GM12878 (cell line): ENCODE measurements at regions not wholly inside any gene's neighbourhood (a gene's known extent, or its start where the extent isn't known, plus 50 kb on each side); places are given as distances from the start of the nearest gene placed in this dataset.

Source experiments
- ATAC-seq: fragments of 200-7000 bp; cut with Tn5 transposase; 3 replicates; pipeline ENCODE4 v1.9.1; 2020; ENCODE audit warnings: mild to moderate bottlenecking, moderate library complexity
- BruUV-seq: library from RNA; stranded (reverse); fragments of 400-500 nt; replicated peaks from 2 replicates; lab custom pipeline; 2021; lab: Mats Ljungman, UMichigan
- CTCF ChIA-PET: fragments of 300-600 bp; sonication (Branson Sonifier 250); formaldehyde crosslinking; extraction: SDS; loops from one replicate; lab custom pipeline; 2021; ENCODE audit warnings: inconsistent platforms; lab: Yijun Ruan, JAX
- POLR2A ChIA-PET: fragments of 350-600 bp; formaldehyde crosslinking; extraction: SDS; loops from one replicate; lab custom pipeline; 2021; ENCODE audit warnings: inconsistent platforms; lab: Charles Lee
- RAD21 ChIA-PET: fragments of 300-600 bp; sonication (Branson Sonifier 250); formaldehyde crosslinking; loops from one replicate; lab custom pipeline; 2023; ENCODE audit warnings: antibody characterized with exemption; ENCODE audit not compliant: unreplicated experiment; lab: Charles Lee
- SMC1A ChIA-PET: fragments of 300-600 bp; sonication (Branson Sonifier 250); formaldehyde crosslinking; loops from one replicate; lab custom pipeline; 2023; ENCODE audit not compliant: unreplicated experiment, uncharacterized antibody; lab: Charles Lee
- DNase-seq: peaks from one replicate; pipeline ENCODE4 v3.0.0-alpha.2; 2011; ENCODE audit warnings: low read depth, low spot score
- FAIRE-seq: peaks from 3 replicates; lab custom pipeline; 2011; peaks lifted over from hg19 to GRCh38; lab: Jason Lieb, UNC
- H2AFZ ChIP-seq: 2 replicates; pipeline ENCODE4 v1.6.0; 2011; ENCODE audit warnings: low read depth, low read length, control low read depth; ENCODE audit not compliant: control insufficient read depth
- H3K27ac ChIP-seq: 2 replicates; pipeline ENCODE4 v1.5.1; 2011; ENCODE audit warnings: control low read depth; ENCODE audit not compliant: control insufficient read depth, insufficient read depth
- H3K27me3 ChIP-seq, 2 experiments: replicated peaks in 1 of 2; 2 replicates each; pipeline versions ENCODE4 v1.6.0 to v1.6.1; 2011; ENCODE audit warnings: low read length in 1 of 2; ENCODE audit not compliant: control insufficient read depth in 2 of 2, insufficient read depth in 2 of 2
- H3K36me3 ChIP-seq, 2 experiments: 2 replicates each; pipeline ENCODE4 v1.5.1; 2011; ENCODE audit warnings: low read length in 1 of 2; ENCODE audit not compliant: control insufficient read depth in 2 of 2, insufficient read depth in 2 of 2
- H3K4me1 ChIP-seq: 2 replicates; pipeline ENCODE4 v1.6.1; 2011; ENCODE audit warnings: mild to moderate bottlenecking, low read length, moderate library complexity, mixed read lengths; ENCODE audit not compliant: control insufficient read depth, insufficient read depth
- H3K4me2 ChIP-seq: 2 replicates; pipeline ENCODE4 v1.6.0; 2011; ENCODE audit warnings: control low read depth; ENCODE audit not compliant: control insufficient read depth, insufficient read depth
- H3K4me3 ChIP-seq: fragments of 200-600 bp; sonication (generic); 2 replicates; pipeline ENCODE4 v1.5.1; 2016
- H3K79me2 ChIP-seq: 2 replicates; pipeline ENCODE4 v1.6.0; 2011; ENCODE audit warnings: low read length; ENCODE audit not compliant: control insufficient read depth, insufficient read depth
- H3K9ac ChIP-seq: 2 replicates; pipeline ENCODE4 v1.8.0; 2011; ENCODE audit warnings: low read length, control low read depth, mixed read lengths; ENCODE audit not compliant: control insufficient read depth, insufficient read depth
- H3K9me3 ChIP-seq: replicated peaks from 3 replicates; pipeline ENCODE4 v1.5.1; 2011; ENCODE audit warnings: mild to moderate bottlenecking, low read length; ENCODE audit not compliant: control insufficient read depth, insufficient read depth
- H4K20me1 ChIP-seq: 2 replicates; pipeline ENCODE4 v1.6.0; 2011; ENCODE audit not compliant: control insufficient read depth, insufficient read depth
- BCL11A ChIP-seq: IDR thresholded peaks from 2 replicates; pipeline ENCODE4 v1.6.1; 2011; ENCODE audit warnings: low read depth, low read length
- CBX3 ChIP-seq: fragments of 200-600 bp; sonication (generic); IDR thresholded peaks from 2 replicates; pipeline ENCODE4 v1.6.1; 2016; ENCODE audit warnings: low read depth, borderline replicate concordance
- CBX5 ChIP-seq: sonication (generic); IDR thresholded peaks from 2 replicates; pipeline ENCODE4 v1.6.1; 2016; ENCODE audit warnings: low read depth, moderate library complexity, mild to moderate bottlenecking, inconsistent platforms
- HDAC2 ChIP-seq: fragments of 200-600 bp; sonication (generic); IDR thresholded peaks from 2 replicates; pipeline ENCODE4 v1.6.1; 2017
- JUNB ChIP-seq: IDR thresholded peaks from 2 replicates; pipeline ENCODE4 v1.6.1; 2016; ENCODE audit warnings: antibody characterized with exemption, mild to moderate bottlenecking
- MEF2B ChIP-seq: fragments of 450-650 bp; IDR thresholded peaks from 2 replicates; pipeline ENCODE4 v1.6.1; 2018; ENCODE audit warnings: mild to moderate bottlenecking, moderate library complexity; ENCODE audit not compliant: partially characterized antibody, poor library complexity, severe bottlenecking
- RBBP5 ChIP-seq: fragments of 200-600 bp; sonication (generic); conservative IDR thresholded peaks from 2 replicates; pipeline ENCODE4 v1.6.1; 2016
- RCOR1 ChIP-seq: conservative IDR thresholded peaks from 2 replicates; pipeline ENCODE4 v1.6.1; 2012; ENCODE audit warnings: low read depth, low read length, improper control_type of control experiment
- SMC3 ChIP-seq: IDR thresholded peaks from 2 replicates; pipeline ENCODE4 v1.6.1; 2011; ENCODE audit warnings: low read length, improper control_type of control experiment, borderline replicate concordance
- YBX1 ChIP-seq: fragments of 450-650 bp; IDR thresholded peaks from 2 replicates; pipeline ENCODE4 v1.6.1; 2016; ENCODE audit warnings: antibody characterized with exemption
- ZNF24 ChIP-seq: fragments of 450-650 bp; IDR thresholded peaks from 2 replicates; pipeline ENCODE4 v1.6.1; 2017; ENCODE audit warnings: antibody characterized with exemption, mild to moderate bottlenecking
- ZNF622 ChIP-seq: fragments of 450-650 bp; IDR thresholded peaks from 2 replicates; pipeline ENCODE4 v1.6.1; 2017; ENCODE audit warnings: mild to moderate bottlenecking, inconsistent platforms
- WGBS: methylation state at CpG from one replicate; pipeline ENCODE4 v1.1.6; 2016; ENCODE audit warnings: low lambda C conversion rate; ENCODE audit not compliant: insufficient replicate concordance, insufficient coverage; ENCODE audit errors: missing lambda C conversion rate; 5-methylcytosine and 5-hydroxymethylcytosine counted together
- in situ Hi-C: fragments of 300-500 bp; cut with MboI; formaldehyde crosslinking; loops from 9 replicates; pipeline ENCODE4 v1.14.3; 2018; ENCODE audit warnings: mixed read lengths
- intact Hi-C: fragments of 100-400 bp; cut with micrococcal nuclease; formaldehyde crosslinking; loops from one replicate; pipeline ENCODE4 v1.14.2; 2022; ENCODE audit not compliant: unreplicated experiment
- TF ChIP-seq, protein P1 (sequence below): fragments of 150-350 bp; IDR thresholded peaks from 2 replicates; pipeline ENCODE4 v1.6.1; 2016; ENCODE audit warnings: low read depth, low read length
- TF ChIP-seq, protein P2 (sequence below): fragments of 450-650 bp; IDR thresholded peaks from 2 replicates; pipeline ENCODE4 v1.6.1; 2018; ENCODE audit warnings: mild to moderate bottlenecking, low read depth, moderate library complexity; ENCODE audit not compliant: partially characterized antibody
- TF ChIP-seq, protein P3 (sequence below): fragments of 450-650 bp; IDR thresholded peaks from 2 replicates; pipeline ENCODE4 v1.6.1; 2017; ENCODE audit warnings: mild to moderate bottlenecking
- TF ChIP-seq, protein P4 (sequence below): IDR thresholded peaks from 2 replicates; pipeline ENCODE4 v1.6.1; 2011; ENCODE audit warnings: mild to moderate bottlenecking, low read depth, low read length, moderate library complexity; ENCODE audit not compliant: insufficient replicate concordance

DNA sequence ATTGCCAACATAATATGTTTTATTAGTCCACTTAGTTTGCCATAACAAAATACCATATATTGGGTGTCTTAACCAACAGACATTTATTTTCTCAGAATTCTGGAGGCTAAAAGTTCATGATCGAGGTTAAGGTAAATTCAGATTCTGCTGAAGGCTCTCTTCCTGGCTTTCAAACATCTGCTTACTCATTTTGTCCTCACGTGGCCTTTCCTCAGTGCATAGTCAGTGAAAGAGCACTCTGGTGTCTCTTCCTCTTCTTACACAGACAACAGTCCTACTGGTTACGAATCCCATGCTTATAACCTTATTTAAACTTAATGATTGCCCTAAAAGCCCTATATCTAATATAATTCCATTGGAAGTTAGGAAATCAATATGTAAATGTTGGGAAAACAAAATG, 479.7 kb downstream of the FSCB start:
- no peak overlapping the region for H2AFZ ChIP-seq
- H3K4me1 ChIP-seq = no peaks in the 10 kb centered on the region
- in situ Hi-C loops (no loop called here), intact Hi-C loops (no loop called here)
- ChIA-PET POLR2A (no interaction called here), CTCF (no interaction called here), SMC1A (no interaction called here), RAD21 (no interaction called here)
- no peaks in the 10 kb centered on the region for H3K79me2 ChIP-seq
- H3K9me3 ChIP-seq = no peaks in the 10 kb centered on the region
- no peak for FAIRE-seq
- no TSS peak for BruUV-seq
- no peak overlapping the region for H3K9ac ChIP-seq
- H4K20me1 ChIP-seq = no peaks in the 10 kb centered on the region
- no peak overlapping the region for H3K4me2 ChIP-seq
- H3K4me3 ChIP-seq = no peak overlapping the region
- no peak for TF ChIP-seq RCOR1
- no peak for TF ChIP-seq BCL11A
- no peak for TF ChIP-seq CBX5
- TF ChIP-seq, protein P1, sequence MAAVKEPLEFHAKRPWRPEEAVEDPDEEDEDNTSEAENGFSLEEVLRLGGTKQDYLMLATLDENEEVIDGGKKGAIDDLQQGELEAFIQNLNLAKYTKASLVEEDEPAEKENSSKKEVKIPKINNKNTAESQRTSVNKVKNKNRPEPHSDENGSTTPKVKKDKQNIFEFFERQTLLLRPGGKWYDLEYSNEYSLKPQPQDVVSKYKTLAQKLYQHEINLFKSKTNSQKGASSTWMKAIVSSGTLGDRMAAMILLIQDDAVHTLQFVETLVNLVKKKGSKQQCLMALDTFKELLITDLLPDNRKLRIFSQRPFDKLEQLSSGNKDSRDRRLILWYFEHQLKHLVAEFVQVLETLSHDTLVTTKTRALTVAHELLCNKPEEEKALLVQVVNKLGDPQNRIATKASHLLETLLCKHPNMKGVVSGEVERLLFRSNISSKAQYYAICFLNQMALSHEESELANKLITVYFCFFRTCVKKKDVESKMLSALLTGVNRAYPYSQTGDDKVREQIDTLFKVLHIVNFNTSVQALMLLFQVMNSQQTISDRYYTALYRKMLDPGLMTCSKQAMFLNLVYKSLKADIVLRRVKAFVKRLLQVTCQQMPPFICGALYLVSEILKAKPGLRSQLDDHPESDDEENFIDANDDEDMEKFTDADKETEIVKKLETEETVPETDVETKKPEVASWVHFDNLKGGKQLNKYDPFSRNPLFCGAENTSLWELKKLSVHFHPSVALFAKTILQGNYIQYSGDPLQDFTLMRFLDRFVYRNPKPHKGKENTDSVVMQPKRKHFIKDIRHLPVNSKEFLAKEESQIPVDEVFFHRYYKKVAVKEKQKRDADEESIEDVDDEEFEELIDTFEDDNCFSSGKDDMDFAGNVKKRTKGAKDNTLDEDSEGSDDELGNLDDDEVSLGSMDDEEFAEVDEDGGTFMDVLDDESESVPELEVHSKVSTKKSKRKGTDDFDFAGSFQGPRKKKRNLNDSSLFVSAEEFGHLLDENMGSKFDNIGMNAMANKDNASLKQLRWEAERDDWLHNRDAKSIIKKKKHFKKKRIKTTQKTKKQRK = no peak
- TF ChIP-seq ZNF622 = no peak
- no peak for TF ChIP-seq SMC3
- TF ChIP-seq MEF2B = no peak
- TF ChIP-seq CBX3 = no peak
- TF ChIP-seq, protein P2, sequence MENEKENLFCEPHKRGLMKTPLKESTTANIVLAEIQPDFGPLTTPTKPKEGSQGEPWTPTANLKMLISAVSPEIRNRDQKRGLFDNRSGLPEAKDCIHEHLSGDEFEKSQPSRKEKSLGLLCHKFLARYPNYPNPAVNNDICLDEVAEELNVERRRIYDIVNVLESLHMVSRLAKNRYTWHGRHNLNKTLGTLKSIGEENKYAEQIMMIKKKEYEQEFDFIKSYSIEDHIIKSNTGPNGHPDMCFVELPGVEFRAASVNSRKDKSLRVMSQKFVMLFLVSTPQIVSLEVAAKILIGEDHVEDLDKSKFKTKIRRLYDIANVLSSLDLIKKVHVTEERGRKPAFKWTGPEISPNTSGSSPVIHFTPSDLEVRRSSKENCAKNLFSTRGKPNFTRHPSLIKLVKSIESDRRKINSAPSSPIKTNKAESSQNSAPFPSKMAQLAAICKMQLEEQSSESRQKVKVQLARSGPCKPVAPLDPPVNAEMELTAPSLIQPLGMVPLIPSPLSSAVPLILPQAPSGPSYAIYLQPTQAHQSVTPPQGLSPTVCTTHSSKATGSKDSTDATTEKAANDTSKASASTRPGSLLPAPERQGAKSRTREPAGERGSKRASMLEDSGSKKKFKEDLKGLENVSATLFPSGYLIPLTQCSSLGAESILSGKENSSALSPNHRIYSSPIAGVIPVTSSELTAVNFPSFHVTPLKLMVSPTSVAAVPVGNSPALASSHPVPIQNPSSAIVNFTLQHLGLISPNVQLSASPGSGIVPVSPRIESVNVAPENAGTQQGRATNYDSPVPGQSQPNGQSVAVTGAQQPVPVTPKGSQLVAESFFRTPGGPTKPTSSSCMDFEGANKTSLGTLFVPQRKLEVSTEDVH = no peak
- TF ChIP-seq YBX1 = no peak
- TF ChIP-seq, protein P3, sequence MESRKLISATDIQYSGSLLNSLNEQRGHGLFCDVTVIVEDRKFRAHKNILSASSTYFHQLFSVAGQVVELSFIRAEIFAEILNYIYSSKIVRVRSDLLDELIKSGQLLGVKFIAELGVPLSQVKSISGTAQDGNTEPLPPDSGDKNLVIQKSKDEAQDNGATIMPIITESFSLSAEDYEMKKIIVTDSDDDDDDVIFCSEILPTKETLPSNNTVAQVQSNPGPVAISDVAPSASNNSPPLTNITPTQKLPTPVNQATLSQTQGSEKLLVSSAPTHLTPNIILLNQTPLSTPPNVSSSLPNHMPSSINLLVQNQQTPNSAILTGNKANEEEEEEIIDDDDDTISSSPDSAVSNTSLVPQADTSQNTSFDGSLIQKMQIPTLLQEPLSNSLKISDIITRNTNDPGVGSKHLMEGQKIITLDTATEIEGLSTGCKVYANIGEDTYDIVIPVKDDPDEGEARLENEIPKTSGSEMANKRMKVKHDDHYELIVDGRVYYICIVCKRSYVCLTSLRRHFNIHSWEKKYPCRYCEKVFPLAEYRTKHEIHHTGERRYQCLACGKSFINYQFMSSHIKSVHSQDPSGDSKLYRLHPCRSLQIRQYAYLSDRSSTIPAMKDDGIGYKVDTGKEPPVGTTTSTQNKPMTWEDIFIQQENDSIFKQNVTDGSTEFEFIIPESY = no peak
- no peak for TF ChIP-seq ZNF24
- TF ChIP-seq HDAC2 = no peak
- no peak for TF ChIP-seq JUNB
- no peak for TF ChIP-seq RBBP5
- TF ChIP-seq, protein P4, sequence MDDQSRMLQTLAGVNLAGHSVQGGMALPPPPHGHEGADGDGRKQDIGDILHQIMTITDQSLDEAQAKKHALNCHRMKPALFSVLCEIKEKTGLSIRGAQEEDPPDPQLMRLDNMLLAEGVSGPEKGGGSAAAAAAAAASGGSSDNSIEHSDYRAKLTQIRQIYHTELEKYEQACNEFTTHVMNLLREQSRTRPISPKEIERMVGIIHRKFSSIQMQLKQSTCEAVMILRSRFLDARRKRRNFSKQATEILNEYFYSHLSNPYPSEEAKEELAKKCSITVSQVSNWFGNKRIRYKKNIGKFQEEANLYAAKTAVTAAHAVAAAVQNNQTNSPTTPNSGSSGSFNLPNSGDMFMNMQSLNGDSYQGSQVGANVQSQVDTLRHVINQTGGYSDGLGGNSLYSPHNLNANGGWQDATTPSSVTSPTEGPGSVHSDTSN = no peak
- no peaks in the 10 kb centered on the region for H3K36me3 ChIP-seq
- H3K27me3 ChIP-seq = no peaks in the 10 kb centered on the region
- WGBS = 0% methylated on average over 3 of the region's 3 CpGs
- no peak for DNase-seq
- no peak for ATAC-seq
- H3K27ac ChIP-seq = no peak overlapping the region
